NOMO-1 treated with DMSO at 0.1 percent for 48 hours (cell line): ENCODE measurements at regions not wholly inside any gene's neighbourhood (a gene's known extent, or its start where the extent isn't known, plus 50 kb on each side); places are given as distances from the start of the nearest gene placed in this dataset.
"Not testable (repeated sequence)": the region's sequence is repeated elsewhere in the genome, so short reads cannot be mapped to it uniquely, and the experiment has no call there.

Experiments used
- DNase-seq: peaks from one replicate; lab custom pipeline; 2025; ENCODE audit not compliant: unreplicated experiment; lab: John Stamatoyannopoulos, UW

- no peak for DNase-seq
Measured at GRCh38 chr13:99792079-99792921, 179.3 kb downstream of the ZIC5 start.

GRCh38 chr13:99782669-99783068 is 188.9 kb downstream of the ZIC5 start:
- no peak for DNase-seq

GRCh38 chr13:99778500-99778899 is 193.1 kb downstream of the ZIC5 start:
- DNase-seq: no peak

DNA sequence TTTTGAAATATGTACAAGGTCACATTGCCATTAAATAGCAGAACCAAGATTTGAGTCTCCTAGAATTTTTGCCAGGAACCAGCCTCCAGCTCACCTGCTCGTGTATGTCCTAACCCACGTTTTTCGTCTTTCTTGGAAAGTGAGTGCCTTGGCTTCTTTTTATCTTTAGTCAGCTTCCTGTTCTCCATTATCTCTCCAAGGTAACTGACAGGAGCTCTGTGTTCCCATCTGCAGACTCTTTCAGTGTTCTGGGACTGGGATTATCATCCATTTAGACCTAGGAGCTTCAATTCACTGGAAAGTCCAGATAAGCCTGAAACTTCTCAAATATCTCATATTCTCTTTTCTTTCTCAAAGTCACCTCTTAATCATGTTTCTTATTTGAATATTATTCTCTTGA is 193.7 kb downstream of the ZIC5 start:
- DNase-seq: no peak

GRCh38 chr13:99774644-99775043 is 196.9 kb downstream of the ZIC5 start:
- DNase-seq: no peak

DNA sequence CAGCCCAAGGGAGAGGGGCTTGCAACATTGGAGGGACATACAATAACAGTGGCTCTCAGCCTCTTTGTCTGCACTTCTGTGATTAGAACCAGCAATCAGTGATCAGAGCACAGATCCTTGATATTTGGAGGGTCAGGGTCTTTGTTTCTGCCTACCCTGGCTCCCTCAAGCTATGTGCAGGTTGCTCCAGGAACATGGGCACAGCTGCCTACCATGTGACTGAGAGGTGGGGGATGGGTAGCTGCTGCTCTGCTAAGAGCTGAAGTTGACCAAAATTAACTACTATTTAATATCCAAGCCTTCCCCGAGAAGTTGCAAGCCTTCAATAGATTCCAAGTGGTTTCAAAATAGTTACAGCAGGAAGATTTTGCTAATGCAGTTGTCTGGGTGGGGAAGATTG is 202.6 kb downstream of the ZIC5 start:
- DNase-seq: no peak

DNA sequence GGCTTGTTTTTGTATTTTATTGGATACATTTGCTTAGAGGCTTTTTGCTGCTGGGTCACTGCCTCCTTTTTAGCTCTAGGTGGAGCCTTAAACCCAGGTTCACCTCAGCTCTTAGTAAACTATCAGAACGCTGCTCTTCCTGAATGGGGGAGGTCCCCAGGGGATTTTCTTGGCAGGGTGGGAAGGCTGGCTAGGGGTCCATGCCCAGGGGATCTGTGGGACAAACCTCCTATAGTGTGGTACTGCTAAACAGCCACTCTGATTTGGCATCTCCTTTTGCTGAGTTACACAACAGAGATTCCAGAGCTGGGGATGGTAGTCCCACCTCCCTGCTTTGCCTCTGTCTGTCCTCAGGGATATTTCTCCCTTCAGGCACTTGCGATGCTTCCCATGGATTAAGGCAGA is 204.9 kb downstream of the ZIC5 start:
- DNase-seq: no peak

DNA sequence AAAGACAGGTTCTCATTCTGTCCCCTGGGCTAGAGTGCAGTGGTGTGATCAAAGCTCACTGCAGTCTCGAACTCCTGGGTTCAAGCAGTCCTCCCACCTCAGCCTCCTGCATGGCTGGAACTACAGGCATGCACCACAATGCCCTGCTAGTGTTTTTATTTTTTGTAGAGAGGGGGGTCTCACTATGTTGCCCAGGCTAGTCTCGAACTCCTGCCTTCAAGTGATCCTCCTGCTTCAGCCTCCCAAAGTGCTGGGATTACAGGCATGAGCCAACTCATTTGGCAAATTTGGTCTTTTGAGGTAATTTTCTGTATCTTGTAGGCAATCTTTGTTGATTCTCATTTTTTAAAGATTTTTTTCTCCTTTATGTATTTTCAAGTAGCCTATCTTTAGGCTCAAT is 205.7 kb downstream of the ZIC5 start:
- DNase-seq: no peak

- DNase-seq: no peak
Measured at GRCh38 chr13:99760456-99760855, 211.1 kb downstream of the ZIC5 start.

DNA sequence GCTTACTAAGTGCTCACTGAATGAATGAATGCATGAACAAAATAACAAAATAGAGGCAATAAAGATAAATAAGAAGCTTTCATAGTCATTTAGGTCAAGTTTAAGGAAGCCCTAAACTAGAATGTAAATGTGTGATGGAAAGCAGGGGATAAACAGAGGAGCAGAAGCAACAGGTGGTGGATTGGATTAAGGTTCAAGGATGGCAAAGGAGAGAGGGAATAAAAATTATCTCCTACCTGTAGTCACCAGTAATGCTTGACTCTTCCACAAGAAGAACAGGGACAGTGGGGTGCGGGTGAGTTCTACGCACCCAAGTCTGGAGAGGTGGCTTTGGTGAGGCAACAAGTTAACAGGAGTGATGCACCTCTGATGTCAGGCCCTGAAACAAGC is 212.4 kb downstream of the ZIC5 start:
- no peak for DNase-seq

GRCh38 chr13:99758460-99759162 is 213.0 kb downstream of the ZIC5 start:
- no peak for DNase-seq

DNA sequence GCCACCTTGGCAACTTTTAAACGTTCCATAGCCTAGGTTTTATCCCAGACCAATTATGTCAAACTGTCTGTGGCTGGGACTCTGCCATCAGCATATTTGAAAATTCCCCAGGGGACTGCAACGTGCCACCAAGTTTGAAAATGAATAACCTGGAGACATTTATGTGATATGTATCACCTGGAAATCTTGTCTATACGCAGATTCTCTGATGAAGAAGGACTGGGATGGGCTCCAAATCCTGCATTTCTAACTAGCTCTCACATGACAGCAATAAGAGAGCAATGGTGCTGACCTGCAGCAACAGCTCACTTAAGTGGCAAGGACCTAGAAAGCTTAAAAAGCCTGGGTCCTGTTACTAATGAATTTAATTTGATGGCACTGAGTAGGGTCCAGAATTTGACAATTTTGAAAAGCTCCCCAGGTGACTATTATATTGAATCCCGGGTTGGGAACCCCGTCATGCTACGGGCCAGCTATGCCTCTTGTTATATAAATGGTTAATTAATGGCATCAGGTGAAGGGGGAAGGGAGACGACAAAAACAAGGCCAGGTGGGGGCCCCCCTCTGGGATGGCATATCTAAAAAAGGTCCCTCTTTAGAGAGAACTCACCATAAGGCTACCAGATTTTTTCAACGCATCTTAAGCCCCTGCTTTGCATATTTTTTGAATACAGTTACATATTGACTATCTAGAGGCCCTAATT is 213.7 kb downstream of the ZIC5 start:
- DNase-seq: no peak

- DNase-seq: no peak
Measured at GRCh38 chr13:99756281-99756680, 215.3 kb downstream of the ZIC5 start.

DNA sequence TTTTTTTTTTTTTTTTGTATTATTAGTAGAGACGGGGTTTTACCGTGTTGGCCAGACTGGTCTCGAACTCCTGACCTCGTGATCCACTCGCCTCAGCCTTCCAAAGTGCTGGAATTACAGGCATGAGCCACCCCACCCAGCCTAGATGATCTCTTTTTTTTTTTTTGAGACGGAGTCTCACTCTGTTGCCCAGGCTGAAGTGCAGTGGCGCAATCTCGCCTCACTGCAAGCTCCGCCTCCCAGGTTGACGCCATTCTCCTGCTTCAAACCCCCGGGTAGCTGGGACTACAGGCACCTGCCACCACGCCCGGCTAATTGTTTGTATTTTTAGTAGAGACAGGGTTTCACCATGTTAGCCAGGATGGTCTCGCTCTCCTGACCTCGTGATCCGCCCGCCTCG is 216.8 kb downstream of the ZIC5 start:
- not testable (repeated sequence) for DNase-seq

GRCh38 chr13:99752373-99752772 is 219.2 kb downstream of the ZIC5 start:
- DNase-seq: no peak

DNA sequence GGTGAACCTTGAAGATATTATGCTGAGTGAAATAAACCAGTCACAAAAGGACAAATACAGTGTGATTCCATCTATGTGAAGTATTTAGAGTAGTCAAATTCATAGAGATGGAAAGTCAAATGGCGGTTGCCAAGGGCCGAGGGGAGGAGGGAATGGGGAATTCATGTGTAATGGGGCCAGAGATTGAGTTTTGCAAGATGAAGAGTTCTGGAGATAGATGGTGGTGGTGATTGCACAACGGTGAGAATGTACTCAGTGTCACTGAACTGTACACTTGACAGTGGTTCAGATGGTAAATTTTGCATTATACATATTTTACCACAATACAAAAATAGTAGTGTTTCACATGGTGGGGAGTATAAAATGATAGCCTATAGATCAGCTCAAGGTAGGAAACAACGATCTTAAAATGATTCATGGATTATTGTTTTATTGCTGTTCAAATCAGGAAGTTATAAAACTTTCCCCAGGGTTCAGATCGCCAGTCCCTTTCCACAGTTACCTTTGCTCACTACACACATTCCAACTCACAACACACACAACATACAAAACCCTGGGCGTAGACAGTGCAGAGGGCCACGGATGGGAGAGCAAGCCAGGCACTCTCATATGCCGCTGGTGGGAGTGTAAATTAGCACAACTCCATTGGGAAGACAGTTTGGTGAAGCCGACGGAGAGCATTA is 219.9 kb downstream of the ZIC5 start:
- no peak for DNase-seq

DNA sequence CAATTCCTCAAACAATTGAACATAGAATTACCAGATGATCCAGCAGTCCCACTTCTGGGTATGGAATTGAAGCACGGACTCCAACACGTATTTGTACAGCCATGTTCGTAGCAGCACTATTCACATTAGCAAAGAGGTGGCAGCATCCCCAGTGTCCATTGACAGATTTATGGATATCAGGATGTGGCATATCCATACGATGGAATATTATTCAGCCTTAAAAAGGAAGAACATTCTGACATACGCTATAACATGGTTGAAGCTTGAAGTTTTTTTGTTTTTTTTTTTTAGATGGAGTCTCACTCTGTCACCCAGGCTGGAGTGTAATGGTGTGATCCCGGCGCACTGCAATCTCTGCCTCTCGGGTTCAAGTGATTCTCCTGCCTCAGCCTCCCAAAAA is 220.6 kb downstream of the ZIC5 start:
- DNase-seq: no peak

GRCh38 chr13:99749271-99750019 is 222.1 kb downstream of the ZIC5 start:
- no peak for DNase-seq

DNA sequence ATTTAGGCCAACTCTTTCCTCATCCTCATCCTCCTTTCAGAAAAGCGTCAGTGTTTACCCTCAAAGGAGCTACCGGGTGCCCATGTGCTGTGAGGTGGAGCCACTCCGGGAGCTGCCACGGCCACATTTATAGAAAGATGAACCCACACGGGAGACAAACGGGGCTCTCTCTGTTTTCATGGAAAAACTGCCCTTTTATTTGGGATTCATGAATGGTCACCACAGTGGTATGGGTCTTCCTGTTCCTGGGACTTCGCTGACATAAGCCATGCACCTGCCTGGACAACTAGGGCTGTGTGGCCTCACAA is 224.2 kb downstream of the ZIC5 start:
- no peak for DNase-seq

GRCh38 chr13:99746637-99747402 is 224.7 kb downstream of the ZIC5 start:
- DNase-seq: no peak
